Body of pancreas (tissue), 4 donors: ENCODE measurements at regions not wholly inside any gene's neighbourhood (a gene's known extent, or its start where the extent isn't known, plus 50 kb on each side); places are given as distances from the start of the nearest gene placed in this dataset.

Source experiments
- POLR2A ChIP-seq, 3 donors: fragments of 450-650 bp; IDR thresholded peaks; one replicate each; pipeline ENCODE4 v1.6.1; 2016; ENCODE audit warnings: antibody characterized with exemption in 3 of 3, mild to moderate bottlenecking in 2 of 3
- TF ChIP-seq, protein P1 (sequence below), 7 experiments: fragments of 450-650 bp in 4 of 7; fragments of 200-600 bp in 3 of 7; sonication (generic) in 3 of 7; IDR thresholded peaks; one replicate each; pipeline ENCODE4 v1.5.1; 2016 to 2019; ENCODE audit warnings: antibody characterized with exemption in 7 of 7

- TF ChIP-seq, protein P1, sequence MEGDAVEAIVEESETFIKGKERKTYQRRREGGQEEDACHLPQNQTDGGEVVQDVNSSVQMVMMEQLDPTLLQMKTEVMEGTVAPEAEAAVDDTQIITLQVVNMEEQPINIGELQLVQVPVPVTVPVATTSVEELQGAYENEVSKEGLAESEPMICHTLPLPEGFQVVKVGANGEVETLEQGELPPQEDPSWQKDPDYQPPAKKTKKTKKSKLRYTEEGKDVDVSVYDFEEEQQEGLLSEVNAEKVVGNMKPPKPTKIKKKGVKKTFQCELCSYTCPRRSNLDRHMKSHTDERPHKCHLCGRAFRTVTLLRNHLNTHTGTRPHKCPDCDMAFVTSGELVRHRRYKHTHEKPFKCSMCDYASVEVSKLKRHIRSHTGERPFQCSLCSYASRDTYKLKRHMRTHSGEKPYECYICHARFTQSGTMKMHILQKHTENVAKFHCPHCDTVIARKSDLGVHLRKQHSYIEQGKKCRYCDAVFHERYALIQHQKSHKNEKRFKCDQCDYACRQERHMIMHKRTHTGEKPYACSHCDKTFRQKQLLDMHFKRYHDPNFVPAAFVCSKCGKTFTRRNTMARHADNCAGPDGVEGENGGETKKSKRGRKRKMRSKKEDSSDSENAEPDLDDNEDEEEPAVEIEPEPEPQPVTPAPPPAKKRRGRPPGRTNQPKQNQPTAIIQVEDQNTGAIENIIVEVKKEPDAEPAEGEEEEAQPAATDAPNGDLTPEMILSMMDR (IDR thresholded peaks at IDR 0.05) = no peak
- TF ChIP-seq POLR2A (IDR thresholded peaks at IDR 0.05) = no peak
Observed at GRCh38 chr4:14767142-14767541, 235.1 kb upstream of the CPEB2 start.
